ENCODE measurements at regions not wholly inside any gene's neighbourhood (a gene's known extent, or its start where the extent isn't known, plus 50 kb on each side); places are given as distances from the start of the nearest gene placed in this dataset.

DNA sequence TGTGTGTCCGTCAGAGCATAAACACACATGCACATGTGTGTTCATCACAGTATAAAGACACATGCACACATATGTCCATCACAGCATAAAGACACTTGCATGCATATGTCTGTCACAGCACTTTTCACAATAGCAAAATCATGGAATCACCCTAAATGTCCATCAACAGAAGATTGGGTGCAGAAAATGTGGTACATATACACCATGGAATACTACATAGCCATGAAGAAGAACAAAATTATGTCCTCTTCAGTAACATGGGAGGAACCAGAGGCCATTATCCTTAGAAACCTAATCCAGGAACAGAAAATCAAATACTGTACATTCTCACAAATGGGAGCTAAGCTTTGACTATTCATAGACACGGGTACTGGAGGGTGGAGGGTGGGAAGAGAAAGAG, 732.2 kb downstream of the GALR1 start:
- no peak for DNase-seq (ENCODE audit: low read depth, low spot score)
- no peak overlapping the region for H3K4me3 ChIP-seq (ENCODE audit: low read length)

GRCh38 chr18:77983270-77983669, 733.6 kb downstream of the GALR1 start:
- no peak for DNase-seq (ENCODE audit: low read depth, low spot score)
- no peak overlapping the region for H3K4me3 ChIP-seq (ENCODE audit: low read length)

- no peak for DNase-seq (ENCODE audit: low read depth, low spot score)
- H3K4me3 ChIP-seq (ENCODE audit: low read length) = no peak overlapping the region
Measured at GRCh38 chr18:77984178-77984577, 734.5 kb downstream of the GALR1 start.

GRCh38 chr18:77984833-77985232, 735.2 kb downstream of the GALR1 start:
- H3K4me3 ChIP-seq (ENCODE audit: low read length) = no peak overlapping the region
- DNase-seq (ENCODE audit: low read depth, low spot score) = no peak

- no peak overlapping the region for H3K4me3 ChIP-seq (ENCODE audit: low read length)
- DNase-seq (ENCODE audit: low read depth, low spot score) = no peak
Measured at GRCh38 chr18:77985526-77986281, 736.1 kb downstream of the GALR1 start.

- H3K4me3 ChIP-seq (ENCODE audit: low read length) = no peak overlapping the region
- no peak for DNase-seq (ENCODE audit: low read depth, low spot score)
Measured at GRCh38 chr18:77990131-77990530, 740.5 kb downstream of the GALR1 start.

- no peak for DNase-seq (ENCODE audit: low read depth, low spot score)
- H3K4me3 ChIP-seq (ENCODE audit: low read length) = no peak overlapping the region
Measured at GRCh38 chr18:77990901-77991300, 741.3 kb downstream of the GALR1 start.

DNA sequence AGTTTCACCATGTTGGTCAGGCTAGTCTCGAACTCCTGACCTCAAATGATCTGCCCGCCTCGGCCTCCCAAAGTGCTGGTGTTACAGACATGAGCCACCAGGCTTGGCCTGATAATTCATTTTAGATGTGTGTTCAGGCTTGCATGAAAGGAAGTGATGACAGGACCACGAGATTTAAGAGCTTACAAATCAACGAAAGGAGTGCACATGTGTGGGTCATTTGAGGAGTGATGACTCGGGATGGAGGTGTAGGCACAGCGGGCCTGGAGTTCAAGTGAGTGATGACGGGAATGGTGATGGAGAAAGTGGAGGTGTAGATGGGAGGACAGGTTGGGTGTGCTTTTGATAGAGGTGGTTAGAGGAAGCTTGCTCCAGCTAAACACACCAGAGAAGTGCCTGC, 742.4 kb downstream of the GALR1 start:
- no peak overlapping the region for H3K4me3 ChIP-seq (ENCODE audit: low read length)
- DNase-seq (ENCODE audit: low read depth, low spot score) = no peak

DNA sequence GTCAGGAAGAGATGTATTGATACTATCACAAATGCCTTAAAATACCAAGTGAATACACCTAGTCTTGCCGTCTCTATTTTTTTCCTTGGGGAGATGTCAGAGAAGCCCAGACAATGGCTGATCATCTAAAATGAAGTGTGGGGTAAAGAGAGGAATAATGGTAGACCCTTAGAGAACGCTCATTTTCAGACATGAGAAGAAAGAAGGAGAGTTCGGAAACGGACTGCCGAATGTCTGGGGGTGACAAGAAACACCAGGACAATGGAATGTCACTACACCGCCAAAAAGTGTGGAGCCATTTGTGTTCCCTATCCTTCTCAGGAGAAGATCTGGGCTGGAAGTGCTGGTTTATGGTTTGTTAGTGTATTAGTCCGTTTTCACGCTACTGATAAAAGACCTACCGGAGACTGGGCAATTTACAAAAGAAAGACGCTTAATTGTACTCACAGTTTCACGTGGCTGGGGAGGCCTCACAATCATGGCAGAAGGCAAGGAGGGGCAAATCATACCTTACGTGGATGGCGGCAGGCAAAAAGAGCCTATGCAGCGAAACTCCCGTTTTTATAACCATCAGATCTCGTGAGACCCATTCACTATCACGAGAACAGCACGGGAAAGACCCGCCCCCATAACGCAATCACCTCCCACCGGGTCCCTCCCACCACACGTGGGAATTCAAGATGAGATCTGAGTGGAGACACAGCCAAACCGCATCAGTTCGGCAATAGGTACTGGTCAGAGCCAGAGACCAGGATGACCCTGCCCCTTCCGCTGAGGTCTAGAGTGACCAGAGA, 743.7 kb downstream of the GALR1 start:
- no peak overlapping the region for H3K4me3 ChIP-seq (ENCODE audit: low read length)
- DNase-seq (ENCODE audit: low read depth, low spot score) = no peak

GRCh38 chr18:77995593-77995992, 745.9 kb downstream of the GALR1 start:
- H3K4me3 ChIP-seq (ENCODE audit: low read length) = no peak overlapping the region

GRCh38 chr18:77996737-77997136, 747.1 kb downstream of the GALR1 start:
- no peak for DNase-seq (ENCODE audit: low read depth, low spot score)
- H3K4me3 ChIP-seq (ENCODE audit: low read length) = no peak overlapping the region

More at GRCh38 chr18:77995593-77995992, 745.9 kb downstream of the GALR1 start:
- no peak for DNase-seq (ENCODE audit: low read depth, low spot score)

- no peak for DNase-seq (ENCODE audit: low read depth, low spot score)
- no peak overlapping the region for H3K4me3 ChIP-seq (ENCODE audit: low read length)
Measured at GRCh38 chr18:78001811-78002210, 752.2 kb downstream of the GALR1 start.

- no peak for DNase-seq (ENCODE audit: low read depth, low spot score)
- no peak overlapping the region for H3K4me3 ChIP-seq (ENCODE audit: low read length)
Measured at GRCh38 chr18:78006006-78006773, 756.5 kb downstream of the GALR1 start.

DNA sequence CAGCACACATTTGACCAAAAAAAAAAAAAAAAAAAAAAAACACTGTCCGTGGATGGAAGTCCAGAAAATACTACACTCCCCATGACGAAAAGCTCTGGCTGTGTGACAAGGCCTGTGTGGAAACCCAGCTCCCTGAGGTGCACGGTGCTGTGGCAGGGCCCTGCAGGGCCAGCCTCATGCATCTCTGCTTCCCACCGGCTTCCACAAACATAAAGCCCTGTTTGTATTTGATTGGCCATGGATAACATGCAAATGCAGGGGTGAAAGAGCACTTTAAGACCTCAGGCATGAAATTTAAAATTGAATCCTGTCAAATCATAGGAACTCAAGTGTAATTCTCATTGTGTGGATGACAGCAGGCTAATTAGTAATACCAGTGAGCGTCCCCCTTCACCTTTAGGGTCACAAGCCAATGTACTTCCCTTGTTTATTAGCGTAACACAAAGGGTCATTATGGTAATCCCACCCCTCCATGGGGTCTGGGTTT, 757.2 kb downstream of the GALR1 start:
- no peak overlapping the region for H3K4me3 ChIP-seq (ENCODE audit: low read length)
- no peak for DNase-seq (ENCODE audit: low read depth, low spot score)

DNA sequence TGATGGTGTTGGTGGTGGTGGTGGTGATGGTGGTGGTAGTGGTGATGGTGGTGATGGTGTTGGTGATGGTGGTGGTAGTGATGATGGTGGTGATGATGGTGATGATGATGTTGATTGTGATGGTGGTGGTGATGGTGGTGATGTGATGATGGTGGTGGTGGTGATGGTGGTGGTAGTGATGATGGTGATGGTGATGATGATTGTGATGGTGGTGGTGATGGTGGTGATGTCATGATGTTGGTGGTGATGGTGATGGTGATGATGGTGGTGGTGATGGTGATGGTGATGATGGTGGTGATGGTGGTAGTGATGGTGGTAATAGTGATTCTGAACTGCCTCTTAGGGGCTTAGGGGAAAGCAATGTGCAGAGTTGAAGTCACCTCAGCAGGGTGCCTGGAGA, 760.7 kb downstream of the GALR1 start:
- DNase-seq (ENCODE audit: low read depth, low spot score) = no peak
- no peak overlapping the region for H3K4me3 ChIP-seq (ENCODE audit: low read length)

GRCh38 chr18:78017869-78018268, 768.2 kb downstream of the GALR1 start:
- DNase-seq (ENCODE audit: low read depth, low spot score) = no peak
- no peak overlapping the region for H3K4me3 ChIP-seq (ENCODE audit: low read length)

DNA sequence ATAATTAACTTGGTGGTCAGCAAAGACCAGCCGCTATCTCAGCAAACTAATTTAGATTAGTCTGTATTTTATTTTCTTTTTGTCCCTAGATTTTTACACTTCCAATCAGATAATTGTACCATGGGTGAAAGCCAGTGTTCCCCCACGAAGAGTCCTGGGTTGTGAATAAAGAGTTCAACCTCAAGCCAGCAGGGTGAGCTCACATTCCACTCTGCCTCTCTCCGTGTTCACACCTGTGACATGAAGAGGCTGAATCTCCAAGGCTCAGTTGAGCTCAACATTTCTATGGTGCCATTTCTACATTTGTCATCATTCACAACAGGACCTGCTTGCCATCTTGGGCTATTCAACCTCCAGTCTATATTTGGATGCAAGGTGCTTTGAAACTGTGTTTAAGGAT, 771.5 kb downstream of the GALR1 start:
- H3K4me3 ChIP-seq (ENCODE audit: low read length) = no peak overlapping the region
- DNase-seq (ENCODE audit: low read depth, low spot score) = no peak

DNA sequence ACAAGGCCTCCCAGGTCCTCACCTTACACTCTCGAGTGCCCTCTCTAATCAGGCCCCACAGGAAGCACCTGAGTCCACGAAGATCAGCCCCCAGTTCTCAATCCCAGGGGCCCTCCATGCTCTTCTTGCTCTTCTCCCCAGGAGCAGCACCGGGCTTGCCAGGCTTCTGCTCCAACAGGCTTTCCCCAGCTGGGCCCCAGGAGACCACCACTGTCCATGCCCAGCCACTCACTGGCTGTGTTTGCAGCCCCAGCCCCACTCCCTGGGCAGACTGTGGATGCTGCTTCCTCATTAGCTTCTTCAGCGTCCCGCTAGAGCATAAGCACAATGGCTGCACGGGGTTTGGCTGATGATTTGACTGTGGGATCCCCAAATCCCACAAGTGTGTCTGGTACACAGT, 781.9 kb downstream of the GALR1 start:
- H3K4me3 ChIP-seq (ENCODE audit: low read length) = no peak overlapping the region
- DNase-seq (ENCODE audit: low read depth, low spot score) = no peak

- H3K4me3 ChIP-seq (ENCODE audit: low read length) = no peak overlapping the region
- no peak for DNase-seq (ENCODE audit: low read depth, low spot score)
Measured at GRCh38 chr18:78031991-78032390, 782.3 kb downstream of the GALR1 start.

GRCh38 chr18:78032574-78032973, 782.9 kb downstream of the GALR1 start:
- no peak overlapping the region for H3K4me3 ChIP-seq (ENCODE audit: low read length)
- no peak for DNase-seq (ENCODE audit: low read depth, low spot score)
